HG02938 (cell line): ENCODE measurements at regions not wholly inside any gene's neighbourhood (a gene's known extent, or its start where the extent isn't known, plus 50 kb on each side); places are given as distances from the start of the nearest gene placed in this dataset.

Experiments used
- ATAC-seq: cut with Tn5 transposase; IDR thresholded peaks from one replicate; pipeline ENCODE4 v1.9.1; 2021; ENCODE audit warnings: mild to moderate bottlenecking, moderate library complexity; ENCODE audit not compliant: unreplicated experiment

- ATAC-seq, result no peak
Measured at GRCh38 chr15:35851491-35851890, 305.5 kb upstream of the DPH6 start.

DNA sequence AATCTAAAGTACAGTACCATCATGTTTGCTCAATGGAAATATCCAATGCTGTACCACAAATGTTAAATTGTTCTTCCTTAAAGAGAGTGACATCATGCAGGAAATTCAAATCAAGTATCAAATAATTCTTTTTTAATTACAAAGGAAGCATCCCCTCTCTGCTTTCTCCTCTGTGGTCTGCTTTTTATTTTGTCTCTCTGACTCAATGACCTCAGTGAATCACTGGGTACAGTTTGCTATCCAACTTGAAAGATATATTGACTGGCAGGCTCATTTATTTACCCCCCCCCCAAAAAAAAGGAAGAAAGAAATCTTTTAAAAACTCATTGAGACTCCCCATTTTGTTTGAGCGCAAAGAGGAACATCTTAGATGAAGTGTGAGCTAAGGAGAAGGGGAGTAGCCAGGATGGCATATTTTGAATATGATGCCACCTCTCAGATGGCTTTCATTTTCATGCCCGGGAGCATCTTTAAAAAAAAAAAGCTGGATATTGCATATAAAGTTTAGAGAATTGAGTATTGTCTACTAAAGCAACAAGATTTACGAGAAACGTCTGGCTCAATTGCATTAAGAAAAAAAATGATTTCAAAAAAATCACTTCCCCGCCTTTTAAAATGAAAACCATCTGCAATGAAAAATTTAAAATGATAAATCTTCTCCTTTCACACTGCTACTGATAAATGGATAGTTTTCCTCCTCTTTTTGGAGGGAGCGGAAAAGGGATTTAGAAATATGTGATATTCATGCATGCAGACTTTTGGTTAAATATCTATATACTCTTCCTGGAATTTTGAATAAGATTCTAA is 307.1 kb upstream of the DPH6 start:
- no peak for ATAC-seq

DNA sequence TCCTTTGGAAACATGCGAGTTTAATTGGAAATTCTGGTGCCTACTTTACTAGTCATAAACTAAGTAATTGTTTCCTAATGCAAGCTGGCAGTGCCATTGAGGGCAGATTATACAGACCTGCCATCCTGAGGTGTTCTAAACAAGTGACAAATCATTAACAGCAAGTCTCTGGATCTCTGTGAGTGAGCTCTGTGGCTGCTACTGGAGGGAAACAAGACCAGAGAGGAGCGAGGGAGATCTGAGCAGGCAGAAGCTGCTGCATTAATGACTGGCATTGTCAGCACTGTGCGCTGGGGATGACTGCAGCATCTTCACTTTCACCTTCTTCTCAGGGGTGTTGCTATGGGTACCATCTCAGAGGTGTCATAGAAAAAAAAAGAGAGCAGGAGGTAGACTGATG is 308.4 kb upstream of the DPH6 start:
- ATAC-seq, result no peak

- no peak for ATAC-seq
Measured at GRCh38 chr15:35857567-35858226, 311.7 kb upstream of the DPH6 start.

- no peak for ATAC-seq
Measured at GRCh38 chr15:35858707-35859106, 312.7 kb upstream of the DPH6 start.

DNA sequence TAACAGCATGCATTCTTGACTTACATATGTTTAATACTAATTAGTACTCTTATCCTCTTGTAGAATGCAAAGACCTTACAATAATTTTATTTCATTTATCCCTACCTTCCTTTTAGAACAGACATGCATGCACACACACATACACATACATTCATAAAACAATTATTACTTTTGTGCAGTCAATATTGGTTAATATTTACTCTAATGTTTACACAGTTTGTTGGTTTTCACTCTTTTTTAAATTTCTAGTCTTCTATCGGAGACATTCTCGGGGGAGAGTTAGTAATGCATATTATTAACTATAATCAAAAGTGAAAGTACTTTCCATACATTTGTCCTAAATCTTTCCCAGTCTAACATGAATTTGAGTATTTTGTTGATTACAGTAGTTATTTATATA is 317.7 kb upstream of the DPH6 start:
- no peak for ATAC-seq

DNA sequence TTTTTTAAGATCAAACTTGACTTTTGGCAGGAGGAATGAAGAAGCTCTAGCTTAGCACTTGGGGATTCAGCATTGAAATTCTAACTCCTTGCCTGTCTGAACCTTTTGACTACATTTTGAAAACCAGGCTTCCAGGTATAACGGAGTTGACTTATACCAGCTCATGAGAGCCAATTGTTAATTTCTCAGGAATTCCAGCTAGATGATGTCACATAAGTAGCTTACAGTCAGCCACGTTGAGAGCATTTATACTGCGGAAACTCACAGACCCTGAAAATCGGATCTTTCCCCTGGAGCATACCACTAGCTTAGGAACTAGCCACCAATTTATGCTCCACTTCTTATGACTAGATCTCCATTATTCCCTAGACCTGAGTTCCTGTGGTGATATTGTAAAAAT is 321.4 kb upstream of the DPH6 start:
- no peak for ATAC-seq

DNA sequence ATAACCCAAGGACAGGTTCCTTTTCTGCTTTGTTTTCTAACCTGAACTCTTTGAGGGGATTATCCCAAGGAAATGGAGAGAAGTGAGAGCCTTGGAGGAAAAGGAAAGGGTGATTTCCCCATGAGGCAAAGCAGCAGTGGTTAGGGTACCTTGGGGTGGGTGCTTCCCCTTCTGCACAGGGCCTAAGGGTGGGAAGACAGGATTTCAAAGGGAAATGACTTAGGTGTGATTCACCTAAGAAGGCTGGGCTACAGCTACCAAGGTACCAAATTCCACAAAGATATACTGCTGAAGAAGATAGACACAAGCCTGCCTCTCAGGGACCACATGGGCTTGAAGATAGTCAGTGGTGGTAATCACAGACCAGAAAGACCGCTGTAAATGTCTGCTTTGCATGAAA is 325.3 kb upstream of the DPH6 start:
- ATAC-seq, result no peak

DNA sequence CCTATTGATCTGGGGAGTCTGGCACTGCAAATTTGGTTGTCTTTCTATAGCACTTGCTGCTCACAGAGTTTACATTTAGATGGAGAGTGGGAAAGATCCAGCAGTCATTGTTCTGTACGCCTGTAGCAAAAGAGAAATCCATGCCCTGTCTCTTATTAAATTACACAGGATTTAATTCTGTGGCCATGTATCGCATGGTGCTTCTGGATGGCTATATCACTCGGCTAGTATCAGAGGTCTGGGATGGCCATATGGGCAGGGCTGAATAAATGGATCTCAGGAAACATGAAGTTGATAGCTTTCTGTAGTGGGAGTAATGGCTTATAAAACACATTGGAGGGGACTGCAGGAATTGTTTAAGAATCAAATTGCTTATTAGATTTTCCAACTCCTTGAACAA is 325.8 kb upstream of the DPH6 start:
- no peak for ATAC-seq

DNA sequence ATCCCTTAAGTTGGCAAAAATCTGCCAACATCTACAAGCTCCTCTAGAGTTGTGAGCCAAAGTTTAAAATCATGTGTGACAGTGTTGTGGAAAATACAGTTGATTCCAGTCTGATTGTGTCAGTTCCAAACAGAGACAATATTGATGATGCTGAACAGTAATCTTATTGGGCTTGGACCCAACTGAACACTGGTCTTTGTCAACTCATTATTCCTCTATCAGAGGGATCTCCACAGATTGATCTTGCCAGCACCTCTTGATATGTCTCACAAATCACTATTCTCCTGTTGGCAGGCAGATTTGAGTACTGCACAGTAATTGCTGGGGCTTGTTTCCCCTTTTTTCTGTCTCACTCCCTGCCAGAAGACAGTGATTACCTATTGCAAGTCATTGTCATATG is 326.6 kb upstream of the DPH6 start:
- ATAC-seq, result no peak

DNA sequence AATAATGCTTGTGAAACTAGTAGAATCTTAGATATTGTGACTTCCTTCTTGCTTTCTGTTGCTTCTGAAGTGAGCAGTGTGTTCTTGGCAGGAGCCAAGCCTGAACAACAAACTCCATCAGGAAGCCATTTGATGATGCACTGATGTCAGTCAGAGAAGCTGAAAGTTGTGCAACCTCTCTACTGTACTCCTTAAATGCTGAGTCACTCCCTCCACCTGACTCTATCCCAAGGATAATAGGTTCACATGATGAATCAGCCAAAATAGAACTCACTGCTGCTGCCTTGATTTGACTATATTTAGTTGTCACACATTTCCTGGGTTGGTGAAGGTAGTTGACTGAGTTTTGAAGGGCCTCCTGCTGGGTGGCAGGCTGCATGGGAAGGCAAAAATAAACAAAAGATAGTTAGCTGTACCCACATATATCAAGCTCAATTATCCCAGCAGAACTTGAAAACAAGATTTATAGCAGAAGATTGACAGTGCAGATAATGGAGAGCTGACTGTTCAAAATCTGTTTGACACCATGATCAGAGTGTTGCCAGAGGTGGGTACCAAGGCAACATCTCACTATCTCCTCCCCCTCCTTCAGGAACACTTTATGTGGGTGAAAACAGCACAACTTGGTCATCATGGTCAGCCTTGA is 328.4 kb upstream of the DPH6 start:
- ATAC-seq, result no peak

DNA sequence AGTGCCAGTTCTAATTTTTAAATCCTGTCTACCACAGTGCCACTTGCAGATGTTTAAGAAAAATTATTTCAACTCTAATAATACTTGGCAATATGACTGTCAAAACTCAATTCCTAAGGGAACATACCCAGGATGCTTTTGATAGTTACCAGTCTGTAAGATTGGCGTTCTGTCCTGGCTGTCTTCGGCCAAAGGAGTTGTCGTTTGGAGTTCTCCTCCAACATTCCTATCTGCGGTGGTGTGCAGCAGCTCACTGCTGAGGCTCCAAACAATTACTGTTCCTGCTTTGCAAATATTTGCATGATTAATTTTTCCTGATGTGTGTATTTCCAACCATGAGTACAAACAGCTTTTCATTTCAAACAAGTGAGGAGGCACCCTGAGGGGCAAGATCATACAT is 330.8 kb upstream of the DPH6 start:
- no peak for ATAC-seq

GRCh38 chr15:35880896-35881295 is 334.9 kb upstream of the DPH6 start:
- no peak for ATAC-seq

GRCh38 chr15:35885870-35886269 is 339.9 kb upstream of the DPH6 start:
- ATAC-seq, result no peak

- no peak for ATAC-seq
Measured at GRCh38 chr15:35886765-35887164, 340.8 kb upstream of the DPH6 start.

GRCh38 chr15:35888815-35889214 is 342.9 kb upstream of the DPH6 start:
- no peak for ATAC-seq

DNA sequence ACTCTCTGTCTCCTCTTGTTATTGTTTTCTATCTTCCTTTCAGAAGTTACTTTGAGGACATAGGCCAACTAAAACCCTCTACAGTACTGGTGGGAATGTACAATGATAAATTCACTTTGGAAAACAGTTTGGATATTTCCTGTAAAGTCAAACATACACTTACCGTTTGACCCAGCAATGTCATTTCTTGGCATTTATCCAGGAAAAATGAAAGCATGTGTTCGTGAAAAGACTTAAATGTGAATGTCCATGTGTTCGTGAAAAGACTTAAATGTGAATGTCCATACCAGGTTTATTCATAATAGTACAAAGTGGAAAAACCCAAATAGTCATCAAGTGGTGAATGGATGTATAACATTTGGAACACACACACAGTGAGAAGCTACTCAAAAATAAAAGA is 361.5 kb upstream of the DPH6 start:
- no peak for ATAC-seq

GRCh38 chr15:35909414-35909813 is 363.4 kb upstream of the DPH6 start:
- no peak for ATAC-seq

DNA sequence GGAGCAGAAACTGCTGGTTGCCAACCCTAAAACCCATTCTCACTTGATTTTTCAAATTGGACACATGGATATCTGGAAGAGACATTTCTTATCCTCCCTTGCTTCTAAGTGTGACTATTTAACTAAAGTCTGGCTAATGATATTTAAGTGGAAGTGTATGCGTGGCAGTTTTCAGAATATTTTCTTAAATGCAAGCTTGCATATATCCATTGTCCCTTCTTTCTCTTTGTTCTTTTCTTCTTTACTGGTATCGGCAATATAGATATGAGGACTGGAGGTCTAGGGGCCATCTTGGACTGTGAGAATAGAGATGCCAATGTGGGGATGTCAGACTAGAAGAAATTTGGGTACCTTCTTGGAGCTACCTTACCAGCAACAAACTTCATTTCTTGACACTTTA is 364.3 kb upstream of the DPH6 start:
- no peak for ATAC-seq

DNA sequence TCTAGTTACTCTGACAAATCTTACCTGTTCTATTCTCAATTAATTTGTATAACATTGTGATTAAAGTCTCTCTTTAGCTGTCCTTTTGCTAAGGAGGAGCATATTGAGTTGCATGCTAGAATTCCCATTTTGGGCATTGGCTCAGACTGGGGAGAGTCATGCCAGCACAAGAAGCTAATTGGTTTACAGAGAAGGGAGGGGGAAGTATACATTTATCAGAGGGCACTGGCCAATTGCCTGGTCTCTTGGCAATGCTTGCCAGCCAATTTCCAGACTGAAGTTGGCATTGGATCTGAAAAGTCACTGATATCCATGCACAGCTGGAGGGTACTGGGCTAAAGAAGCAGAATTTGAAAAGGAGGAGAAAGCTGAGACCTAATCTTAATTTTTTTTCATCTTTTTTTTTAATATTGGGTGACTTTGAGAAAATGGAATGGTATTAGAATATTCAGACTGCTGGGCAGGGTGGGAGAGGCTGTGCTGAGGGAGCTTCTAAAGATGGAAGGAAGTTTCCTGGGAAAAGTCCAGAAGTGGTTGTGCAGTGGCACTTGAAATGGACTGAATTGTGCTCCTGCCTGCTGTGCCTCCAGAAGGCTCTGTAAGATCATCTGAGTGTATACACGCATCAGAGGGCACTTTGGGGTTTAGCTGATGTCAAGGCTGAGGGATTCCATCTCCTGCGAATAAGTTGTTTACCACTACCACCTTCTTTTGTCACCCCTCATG is 365.2 kb upstream of the DPH6 start:
- no peak for ATAC-seq

DNA sequence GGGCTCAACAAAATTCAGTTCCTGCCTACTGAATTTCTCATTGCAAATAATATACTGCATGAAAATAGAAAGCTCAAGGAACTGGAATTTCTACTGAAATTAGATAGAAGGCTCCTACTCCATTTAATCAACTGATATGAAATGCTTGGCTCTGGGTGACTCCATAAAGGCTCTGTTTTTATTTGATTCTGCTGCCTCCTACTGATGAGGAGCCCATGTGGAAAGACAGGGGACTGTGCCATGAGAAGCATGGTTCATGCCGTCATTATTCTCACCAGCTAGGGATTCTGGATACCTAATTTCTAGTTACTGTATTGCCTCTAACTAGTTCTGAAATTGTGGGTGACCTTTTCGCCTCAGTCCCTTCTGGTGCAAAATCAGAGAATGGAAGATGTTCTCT is 366.2 kb upstream of the DPH6 start:
- ATAC-seq, result no peak

- ATAC-seq, result no peak
Measured at GRCh38 chr15:35914573-35914972, 368.6 kb upstream of the DPH6 start.
